ENCODE measurements at regions not wholly inside any gene's neighbourhood (a gene's known extent, or its start where the extent isn't known, plus 50 kb on each side); places are given as distances from the start of the nearest gene placed in this dataset.

- no peak for DNase-seq
Measured at GRCh38 chr3:180188512-180189309, 152.0 kb upstream of the PEX5L start.

- no peak for DNase-seq
Measured at GRCh38 chr3:180189310-180189648, 152.5 kb upstream of the PEX5L start.

- no peak for DNase-seq
Measured at GRCh38 chr3:180196658-180197057, 159.9 kb upstream of the PEX5L start.

- DNase-seq = peak; percentile 61
Measured at GRCh38 chr3:180199417-180199995, 162.8 kb upstream of the PEX5L start.

- DNase-seq = no peak
Measured at GRCh38 chr3:180215866-180216265, 179.1 kb upstream of the PEX5L start.

- no peak for DNase-seq
Measured at GRCh38 chr3:180223268-180223667, 186.5 kb upstream of the PEX5L start.

- DNase-seq = peak; percentile 9
Measured at GRCh38 chr3:180229113-180229512, 192.4 kb upstream of the PEX5L start.

GRCh38 chr3:180239939-180240338, 203.2 kb upstream of the PEX5L start:
- DNase-seq = no peak

GRCh38 chr3:180246688-180247195, 210.0 kb upstream of the PEX5L start:
- no peak for DNase-seq

GRCh38 chr3:180250172-180250571, 213.4 kb upstream of the PEX5L start:
- peak; percentile 57 for DNase-seq

- peak; percentile 62 for DNase-seq
Measured at GRCh38 chr3:180252683-180253082, 215.9 kb upstream of the PEX5L start.

GRCh38 chr3:180253283-180253682, 216.5 kb upstream of the PEX5L start:
- no peak for DNase-seq

GRCh38 chr3:180264479-180264878, 227.7 kb upstream of the PEX5L start:
- no peak for DNase-seq

- DNase-seq = no peak
Measured at GRCh38 chr3:180265551-180265950, 228.8 kb upstream of the PEX5L start.

- no peak for DNase-seq
Measured at GRCh38 chr3:180267202-180267843, 230.6 kb upstream of the PEX5L start.

- DNase-seq = no peak
Measured at GRCh38 chr3:180274536-180274935, 237.8 kb upstream of the PEX5L start.

- DNase-seq = no peak
Measured at GRCh38 chr3:180275176-180275575, 238.4 kb upstream of the PEX5L start.

GRCh38 chr3:180277041-180277440, 240.3 kb upstream of the PEX5L start:
- no peak for DNase-seq

- no peak for DNase-seq
Measured at GRCh38 chr3:180278583-180279188, 241.9 kb upstream of the PEX5L start.

GRCh38 chr3:180280555-180280954, 243.8 kb upstream of the PEX5L start:
- DNase-seq = no peak

GRCh38 chr3:180282386-180282785, 245.6 kb upstream of the PEX5L start:
- DNase-seq = no peak

GRCh38 chr3:180283251-180283650, 246.5 kb upstream of the PEX5L start:
- no peak for DNase-seq

- no peak for DNase-seq
Measured at GRCh38 chr3:180284331-180285110, 247.8 kb upstream of the PEX5L start.
